Fibroblast of pulmonary artery (primary cell): ENCODE measurements at regions not wholly inside any gene's neighbourhood (a gene's known extent, or its start where the extent isn't known, plus 50 kb on each side); places are given as distances from the start of the nearest gene placed in this dataset.
"Not testable (repeated sequence)": the region's sequence is repeated elsewhere in the genome, so short reads cannot be mapped to it uniquely, and the experiment has no call there.

Experiments used
- DNase-seq: peaks from one replicate; pipeline ENCODE4 v3.0.0-alpha.2; 2010; ENCODE audit warnings: low read depth
- H3K4me3 ChIP-seq: replicated peaks from 2 replicates; pipeline ENCODE4 v1.5.1; 2011; ENCODE audit warnings: low read depth, mild to moderate bottlenecking, control low read depth, low read length, moderate library complexity
- CTCF ChIP-seq: IDR thresholded peaks from 2 replicates; pipeline ENCODE4 v1.5.1; 2011; ENCODE audit warnings: mild to moderate bottlenecking, control low read depth, low read length, inconsistent platforms; ENCODE audit errors: missing control alignments

DNA sequence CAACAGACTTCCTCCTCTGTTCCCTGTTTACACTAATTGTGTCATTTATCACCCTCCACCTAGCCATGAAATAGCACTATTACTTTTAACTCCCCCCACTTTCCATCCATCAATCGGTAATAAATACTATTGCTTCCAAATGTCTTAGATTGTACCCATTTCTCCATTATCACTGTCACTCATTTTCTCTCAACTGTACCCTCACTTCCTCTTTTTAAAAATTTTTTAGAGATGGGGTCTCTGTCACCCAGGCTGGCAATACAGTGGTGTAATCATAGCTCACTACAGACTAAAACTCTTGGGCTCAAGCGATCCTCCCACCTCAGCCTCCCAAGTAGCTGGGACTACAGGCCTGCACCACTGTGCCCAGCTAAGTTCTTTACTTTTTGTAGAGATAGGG is 123.5 kb upstream of the EGR2 start:
- no peak for TF ChIP-seq CTCF
- H3K4me3 ChIP-seq = no peak overlapping the region
- no peak for DNase-seq

- no peak overlapping the region for H3K4me3 ChIP-seq
- no peak for DNase-seq
- no peak for TF ChIP-seq CTCF
Measured at GRCh38 chr10:62938672-62939071, 122.5 kb upstream of the EGR2 start.

DNA sequence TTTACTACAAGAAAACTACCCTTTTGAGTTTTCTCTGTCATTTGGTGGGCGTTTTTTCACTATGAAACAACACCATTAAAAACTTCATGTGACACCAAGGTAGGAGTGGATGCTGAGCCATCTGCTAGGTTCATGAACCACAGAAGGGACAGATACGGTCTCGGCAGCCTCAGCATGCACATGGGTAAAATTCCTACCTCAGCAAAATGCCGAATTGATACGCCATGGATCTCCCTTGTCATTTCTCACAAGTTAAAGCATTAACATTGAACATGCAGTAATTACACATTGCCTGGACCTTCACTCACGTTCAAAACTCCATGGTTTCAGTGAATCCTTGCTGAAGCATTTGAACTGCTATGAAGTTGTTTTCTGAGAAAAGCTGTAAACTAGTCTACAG is 121.5 kb upstream of the EGR2 start:
- H3K4me3 ChIP-seq = no peak overlapping the region
- DNase-seq = no peak

GRCh38 chr10:62935022-62935421 is 118.9 kb upstream of the EGR2 start:
- DNase-seq = no peak
- no peak overlapping the region for H3K4me3 ChIP-seq
- no peak for TF ChIP-seq CTCF

More for the DNA sequence above, 121.5 kb upstream of the EGR2 start:
- TF ChIP-seq CTCF = no peak

DNA sequence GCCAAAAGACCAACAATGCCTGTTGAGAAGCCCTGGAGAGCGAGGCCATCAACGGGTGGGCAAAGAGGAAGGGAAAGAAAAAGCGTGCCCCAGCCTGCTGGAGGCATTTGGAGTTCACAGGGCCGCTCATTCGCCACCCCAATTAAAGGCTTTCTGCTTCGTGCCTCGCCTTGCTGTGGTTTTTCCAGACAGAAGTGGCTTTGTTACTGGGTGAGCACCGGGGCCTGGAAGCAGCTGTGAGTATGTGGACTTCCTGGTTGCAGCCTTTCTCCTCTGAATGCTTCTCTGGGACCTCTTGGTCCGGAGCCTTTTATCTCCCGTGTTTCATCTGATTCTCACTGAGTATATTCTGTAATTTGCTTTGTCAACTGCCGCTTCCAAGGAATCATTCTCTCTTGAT is 118.1 kb upstream of the EGR2 start:
- DNase-seq = no peak
- H3K4me3 ChIP-seq = no peak overlapping the region
- no peak for TF ChIP-seq CTCF

GRCh38 chr10:62928763-62929162 is 112.6 kb upstream of the EGR2 start:
- H3K4me3 ChIP-seq, DNase-seq: not testable (repeated sequence)

DNA sequence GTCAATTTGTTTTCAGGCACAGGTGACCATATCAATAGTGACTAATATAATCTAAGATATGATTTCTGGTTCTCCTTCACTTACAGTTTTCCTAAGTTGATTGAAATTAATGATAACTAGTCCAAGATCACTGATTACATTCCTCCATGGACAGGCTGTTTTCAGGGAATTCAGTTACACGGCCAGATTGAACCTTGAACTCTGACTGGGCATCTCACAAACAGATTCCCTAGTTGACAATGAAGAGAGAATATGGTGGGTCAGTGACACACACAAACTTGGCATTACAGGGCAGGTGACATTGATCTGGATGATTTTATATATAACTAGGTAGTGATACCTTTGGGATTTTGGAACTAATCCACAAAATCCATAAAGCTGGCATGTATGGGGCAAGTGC is 110.2 kb upstream of the EGR2 start:
- DNase-seq = no peak
- no peak for TF ChIP-seq CTCF
- no peak overlapping the region for H3K4me3 ChIP-seq

DNA sequence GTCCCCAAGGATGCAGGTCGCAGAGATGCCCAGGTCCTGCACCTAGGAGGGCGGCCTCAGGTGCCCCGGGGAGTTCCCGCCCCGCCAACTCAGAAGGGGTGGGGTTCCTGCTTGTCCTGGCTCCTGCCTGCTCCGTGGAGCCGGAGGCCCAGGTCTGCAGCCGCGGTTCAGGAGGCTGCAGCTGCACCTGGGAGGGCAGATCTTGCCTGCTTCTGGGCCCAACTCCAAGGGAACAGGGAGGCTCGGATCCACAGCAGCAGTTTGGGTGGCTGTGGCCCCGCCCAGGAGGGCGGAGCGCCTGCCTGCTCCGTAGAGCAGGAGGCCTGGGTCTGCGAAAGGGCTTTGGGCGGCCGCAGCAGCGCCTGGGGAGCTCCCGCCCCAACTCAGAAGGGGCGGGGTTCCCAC is 108.2 kb upstream of the EGR2 start:
- TF ChIP-seq CTCF = no peak
- no peak for DNase-seq
- no peak overlapping the region for H3K4me3 ChIP-seq
